ENCODE measurements at regions not wholly inside any gene's neighbourhood (a gene's known extent, or its start where the extent isn't known, plus 50 kb on each side); places are given as distances from the start of the nearest gene placed in this dataset.

GRCh38 chr5:118603278-118603677 lies 385.1 kb downstream of the DTWD2 start:
- Histone ChIP-seq H3K4me3 (ENCODE audit: low read length in 2 of 2) (no peak overlapping the region), H3K27me3 (ENCODE audit: control insufficient read depth in 1 of 2, insufficient read depth in 2 of 2, low read length in 1 of 2) (no peaks in the 10 kb centered on the region), H3K9me3 (ENCODE audit: control insufficient read depth, low read length) (no peaks in the 10 kb centered on the region), H3K27ac (ENCODE audit: low read depth in 1 of 2, low read length in 2 of 2) (no peak overlapping the region), H3K36me3 (ENCODE audit: control insufficient read depth in 1 of 2, insufficient read depth in 2 of 2, low read length in 1 of 2) (no peaks in the 10 kb centered on the region), H3K4me1 (ENCODE audit: control insufficient read depth in 1 of 2, insufficient read depth in 2 of 2, low read length in 2 of 2) (peaks cover 0 to 2% of the 10 kb centered on the region in 2 donors)
- ATAC-seq (ENCODE audit: low FRiP score) (no peak), DNase-seq (no peak)
- intact Hi-C loops (cut with DNase I) = no loop called here
- WGBS, 2 donors = 92 to 99% methylated on average over 3 of the region's 3 CpGs

GRCh38 chr5:118598311-118598710 lies 390.0 kb downstream of the DTWD2 start:
- 70 to 77% methylated on average over 3 of the region's 3 CpGs for WGBS, 2 donors
- no peaks in the 10 kb centered on the region for H3K27me3 ChIP-seq (ENCODE audit: control insufficient read depth in 1 of 2, insufficient read depth in 2 of 2, low read length in 1 of 2)
- ATAC-seq (ENCODE audit: low FRiP score) (no peak), DNase-seq (no peak)
- H3K4me1 ChIP-seq (ENCODE audit: control insufficient read depth in 1 of 2, insufficient read depth in 2 of 2, low read length in 2 of 2) = no peaks in the 10 kb centered on the region
- H3K27ac ChIP-seq (ENCODE audit: low read depth in 1 of 2, low read length in 2 of 2) = no peak overlapping the region
- no peaks in the 10 kb centered on the region for H3K36me3 ChIP-seq (ENCODE audit: control insufficient read depth in 1 of 2, insufficient read depth in 2 of 2, low read length in 1 of 2)
- no peak overlapping the region for H3K4me3 ChIP-seq (ENCODE audit: low read length in 2 of 2)
- H3K9me3 ChIP-seq (ENCODE audit: control insufficient read depth, low read length) = no peaks in the 10 kb centered on the region
- intact Hi-C loops (cut with DNase I) = no loop called here

DNA sequence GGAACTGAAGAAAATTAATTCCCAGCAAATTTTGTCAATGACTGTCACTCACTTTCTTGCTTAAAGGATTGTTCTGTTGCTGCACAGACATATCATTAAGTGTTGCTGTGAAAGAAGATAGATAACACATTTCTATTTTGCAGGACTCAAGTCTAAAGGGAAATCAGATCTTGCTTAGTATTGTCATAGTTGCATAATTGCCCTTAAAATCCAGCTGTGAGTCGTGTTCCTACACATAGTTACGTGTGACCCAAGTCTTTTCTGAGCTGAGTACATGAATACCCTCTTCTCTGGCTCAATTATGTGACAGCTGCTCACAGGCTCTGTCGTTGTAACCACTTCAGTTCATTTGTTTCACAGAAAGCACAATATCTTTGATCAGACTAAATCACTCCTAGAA lies 390.8 kb downstream of the DTWD2 start:
- Histone ChIP-seq H3K27me3 (ENCODE audit: control insufficient read depth in 1 of 2, insufficient read depth in 2 of 2, low read length in 1 of 2) (no peaks in the 10 kb centered on the region), H3K4me3 (ENCODE audit: low read length in 2 of 2) (no peak overlapping the region), H3K36me3 (ENCODE audit: control insufficient read depth in 1 of 2, insufficient read depth in 2 of 2, low read length in 1 of 2) (no peaks in the 10 kb centered on the region), H3K9me3 (ENCODE audit: control insufficient read depth, low read length) (no peaks in the 10 kb centered on the region), H3K27ac (ENCODE audit: low read depth in 1 of 2, low read length in 2 of 2) (no peak overlapping the region), H3K4me1 (ENCODE audit: control insufficient read depth in 1 of 2, insufficient read depth in 2 of 2, low read length in 2 of 2) (no peaks in the 10 kb centered on the region)
- no peak for DNase-seq
- WGBS, 2 donors = 59 to 67% methylated on average over 3 of the region's 3 CpGs
- intact Hi-C loops (cut with DNase I) = no loop called here
- no peak for ATAC-seq (ENCODE audit: low FRiP score)

DNA sequence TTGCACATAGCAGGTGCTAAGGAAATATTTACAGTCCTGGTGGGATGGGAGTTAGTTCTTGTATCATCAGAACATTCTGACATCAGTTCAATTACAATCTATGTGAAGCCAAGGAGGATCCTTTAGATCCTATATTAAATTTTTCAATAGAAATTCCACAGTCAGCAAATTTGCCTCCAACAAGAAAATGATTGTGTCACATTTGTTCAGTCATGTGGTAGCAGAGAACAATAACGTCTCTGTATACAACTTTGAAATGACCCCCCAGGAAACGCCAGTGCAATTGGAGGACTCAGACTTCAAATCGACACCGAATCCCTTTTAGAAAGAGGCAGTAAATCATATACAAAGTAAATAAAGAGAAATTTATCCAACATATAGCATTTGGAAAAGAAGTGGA lies 392.1 kb downstream of the DTWD2 start:
- no peak for DNase-seq
- Histone ChIP-seq H3K4me1 (ENCODE audit: control insufficient read depth in 1 of 2, insufficient read depth in 2 of 2, low read length in 2 of 2) (no peaks in the 10 kb centered on the region), H3K36me3 (ENCODE audit: control insufficient read depth in 1 of 2, insufficient read depth in 2 of 2, low read length in 1 of 2) (no peaks in the 10 kb centered on the region), H3K27me3 (ENCODE audit: control insufficient read depth in 1 of 2, insufficient read depth in 2 of 2, low read length in 1 of 2) (no peaks in the 10 kb centered on the region), H3K27ac (ENCODE audit: low read depth in 1 of 2, low read length in 2 of 2) (no peak overlapping the region), H3K9me3 (ENCODE audit: control insufficient read depth, low read length) (no peaks in the 10 kb centered on the region), H3K4me3 (ENCODE audit: low read length in 2 of 2) (no peak overlapping the region)
- WGBS, 2 donors = 39 to 44% methylated on average over 4 of the region's 4 CpGs
- intact Hi-C loops (cut with DNase I) = no loop called here
- ATAC-seq (ENCODE audit: low FRiP score) = no peak

- Histone ChIP-seq H3K4me1 (ENCODE audit: control insufficient read depth in 1 of 2, insufficient read depth in 2 of 2, low read length in 2 of 2) (no peaks in the 10 kb centered on the region), H3K27ac (ENCODE audit: low read depth in 1 of 2, low read length in 2 of 2) (no peak overlapping the region), H3K27me3 (ENCODE audit: control insufficient read depth in 1 of 2, insufficient read depth in 2 of 2, low read length in 1 of 2) (no peaks in the 10 kb centered on the region), H3K9me3 (ENCODE audit: control insufficient read depth, low read length) (no peaks in the 10 kb centered on the region), H3K4me3 (ENCODE audit: low read length in 2 of 2) (no peak overlapping the region), H3K36me3 (ENCODE audit: control insufficient read depth in 1 of 2, insufficient read depth in 2 of 2, low read length in 1 of 2) (no peaks in the 10 kb centered on the region)
- 85 to 92% methylated on average over 1 of the region's 1 CpG for WGBS, 2 donors
- intact Hi-C loops (cut with DNase I) = no loop called here
- ATAC-seq (ENCODE audit: low FRiP score) (no peak), DNase-seq (no peak)
These were observed 395.4 kb downstream of the DTWD2 start for GRCh38 chr5:118593003-118593328.

- Histone ChIP-seq H3K4me3 (ENCODE audit: low read length in 2 of 2) (no peak overlapping the region), H3K27ac (ENCODE audit: low read depth in 1 of 2, low read length in 2 of 2) (no peak overlapping the region), H3K4me1 (ENCODE audit: control insufficient read depth in 1 of 2, insufficient read depth in 2 of 2, low read length in 2 of 2) (no peaks in the 10 kb centered on the region), H3K9me3 (ENCODE audit: control insufficient read depth, low read length) (no peaks in the 10 kb centered on the region), H3K27me3 (ENCODE audit: control insufficient read depth in 1 of 2, insufficient read depth in 2 of 2, low read length in 1 of 2) (no peaks in the 10 kb centered on the region), H3K36me3 (ENCODE audit: control insufficient read depth in 1 of 2, insufficient read depth in 2 of 2, low read length in 1 of 2) (no peaks in the 10 kb centered on the region)
- intact Hi-C loops (cut with DNase I) = no loop called here
- no peak for ATAC-seq (ENCODE audit: low FRiP score)
- 73 to 87% methylated on average over 5 of the region's 5 CpGs for WGBS, 2 donors
- DNase-seq = no peak
These were observed 395.9 kb downstream of the DTWD2 start for GRCh38 chr5:118592229-118593002.

DNA sequence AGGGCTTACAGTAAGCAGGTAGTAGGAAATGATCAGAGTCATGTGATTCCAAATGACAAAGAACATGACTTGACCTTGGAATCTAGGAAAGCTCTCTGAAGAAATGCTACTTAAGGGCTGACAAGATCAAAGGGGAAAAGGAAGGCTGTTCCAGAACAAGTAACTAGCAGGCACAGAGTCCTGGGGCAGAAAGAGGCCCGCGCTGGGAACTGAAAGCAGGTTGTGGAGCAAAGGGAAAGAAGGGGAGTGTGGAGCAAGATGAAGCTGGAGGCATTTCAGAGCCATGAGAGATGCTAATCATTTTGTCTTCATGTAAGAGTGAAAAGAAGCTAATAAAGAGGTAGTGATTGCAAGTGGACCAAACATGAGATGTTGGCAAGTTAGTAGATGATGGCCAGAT lies 397.5 kb downstream of the DTWD2 start:
- Histone ChIP-seq H3K4me1 (ENCODE audit: control insufficient read depth in 1 of 2, insufficient read depth in 2 of 2, low read length in 2 of 2) (no peaks in the 10 kb centered on the region), H3K4me3 (ENCODE audit: low read length in 2 of 2) (no peak overlapping the region), H3K9me3 (ENCODE audit: control insufficient read depth, low read length) (no peaks in the 10 kb centered on the region), H3K27me3 (ENCODE audit: control insufficient read depth in 1 of 2, insufficient read depth in 2 of 2, low read length in 1 of 2) (no peaks in the 10 kb centered on the region), H3K36me3 (ENCODE audit: control insufficient read depth in 1 of 2, insufficient read depth in 2 of 2, low read length in 1 of 2) (no peaks in the 10 kb centered on the region), H3K27ac (ENCODE audit: low read depth in 1 of 2, low read length in 2 of 2) (no peak overlapping the region)
- ATAC-seq (ENCODE audit: low FRiP score) (no peak), DNase-seq (no peak)
- intact Hi-C loops (cut with DNase I) = no loop called here
- 93 to 98% methylated on average over 2 of the region's 2 CpGs for WGBS, 2 donors

- WGBS, 2 donors = 46 to 47% methylated on average over 5 of the region's 5 CpGs
- ATAC-seq (ENCODE audit: low FRiP score) (no peak), DNase-seq (no peak)
- H3K9me3 ChIP-seq (ENCODE audit: control insufficient read depth, low read length) = peaks cover 1% of the 10 kb centered on the region
- H3K27ac ChIP-seq (ENCODE audit: low read depth in 1 of 2, low read length in 2 of 2) = no peak overlapping the region
- no peak overlapping the region for H3K4me3 ChIP-seq (ENCODE audit: low read length in 2 of 2)
- no peaks in the 10 kb centered on the region for H3K36me3 ChIP-seq (ENCODE audit: control insufficient read depth in 1 of 2, insufficient read depth in 2 of 2, low read length in 1 of 2)
- no peaks in the 10 kb centered on the region for H3K27me3 ChIP-seq (ENCODE audit: control insufficient read depth in 1 of 2, insufficient read depth in 2 of 2, low read length in 1 of 2)
- peaks cover 4 to 9% of the 10 kb centered on the region in 2 donors for H3K4me1 ChIP-seq (ENCODE audit: control insufficient read depth in 1 of 2, insufficient read depth in 2 of 2, low read length in 2 of 2)
- intact Hi-C loops (cut with DNase I) = no loop called here
These were observed 407.4 kb downstream of the DTWD2 start for GRCh38 chr5:118580949-118581348.

GRCh38 chr5:118578093-118578492 lies 410.3 kb downstream of the DTWD2 start:
- intact Hi-C loops (cut with DNase I) = no loop called here
- DNase-seq (peak in 1 of 2 donors; percentile 51), ATAC-seq (ENCODE audit: low FRiP score) (peak; percentile 28)

More at GRCh38 chr5:118578093-118578492, 410.3 kb downstream of the DTWD2 start:
- peak overlapping the region in 1 of 2 donors; percentile 15 for H3K27ac ChIP-seq (ENCODE audit: low read depth in 1 of 2, low read length in 2 of 2)
- H3K4me3 ChIP-seq (ENCODE audit: low read length in 2 of 2) = no peak overlapping the region
- H3K36me3 ChIP-seq (ENCODE audit: control insufficient read depth in 1 of 2, insufficient read depth in 2 of 2, low read length in 1 of 2) = no peaks in the 10 kb centered on the region
- WGBS, 2 donors = 9% methylated on average over 3 of the region's 3 CpGs
- H3K4me1 ChIP-seq (ENCODE audit: control insufficient read depth in 1 of 2, insufficient read depth in 2 of 2, low read length in 2 of 2) = peaks cover 4 to 9% of the 10 kb centered on the region in 2 donors
- peaks cover 1% of the 10 kb centered on the region for H3K9me3 ChIP-seq (ENCODE audit: control insufficient read depth, low read length)
- H3K27me3 ChIP-seq (ENCODE audit: control insufficient read depth in 1 of 2, insufficient read depth in 2 of 2, low read length in 1 of 2) = no peaks in the 10 kb centered on the region

All from aorta (tissue), 5 donors.